Sigmoid colon (tissue), 6 donors: ENCODE measurements at regions not wholly inside any gene's neighbourhood (a gene's known extent, or its start where the extent isn't known, plus 50 kb on each side); places are given as distances from the start of the nearest gene placed in this dataset.

ENCODE experiments used
- DNase-seq: peaks from one replicate; pipeline ENCODE4 v3.0.0-alpha.2; 2019
- H3K27ac ChIP-seq, 4 donors: fragments of 200-600 bp; sonication (generic); one replicate each; pipeline ENCODE4 v1.5.1; 2016 to 2019; ENCODE audit warnings: mild to moderate bottlenecking in 1 of 4
- H3K27me3 ChIP-seq, 3 donors: fragments of 200-600 bp; sonication (generic); one replicate each; pipeline ENCODE4 v1.5.1; 2019; ENCODE audit warnings: mild to moderate bottlenecking in 1 of 3
- H3K36me3 ChIP-seq, 4 donors: fragments of 200-600 bp; sonication (generic); one replicate each; pipeline ENCODE4 v1.5.1; 2016 to 2019
- H3K4me1 ChIP-seq, 4 donors: fragments of 200-600 bp; sonication (generic); one replicate each; pipeline ENCODE4 v1.5.1; 2017 to 2019
- H3K4me3 ChIP-seq, 4 donors: fragments of 200-600 bp; sonication (generic); one replicate each; pipeline ENCODE4 v1.5.1; 2017 to 2019; ENCODE audit warnings: mild to moderate bottlenecking in 2 of 4, moderate library complexity in 1 of 4
- H3K9me3 ChIP-seq, 4 donors: fragments of 200-600 bp in 3 of 4; sonication (generic) in 3 of 4; one replicate each; pipeline versions ENCODE4 v1.5.1 to v1.6.1; 2013 to 2019
- EP300 ChIP-seq, 4 donors: sonication (generic); formaldehyde crosslinking; IDR thresholded peaks; one replicate each; pipeline ENCODE4 v1.6.1; 2017; ENCODE audit warnings: antibody characterized with exemption in 4 of 4
- POLR2A ChIP-seq, 2 donors: fragments of 450-650 bp; IDR thresholded peaks; one replicate each; pipeline ENCODE4 v1.6.1; 2016; ENCODE audit warnings: antibody characterized with exemption in 2 of 2, mild to moderate bottlenecking in 2 of 2, moderate library complexity in 2 of 2
- POLR2AphosphoS5 ChIP-seq, 4 donors: sonication (generic); formaldehyde crosslinking; IDR thresholded peaks; one replicate each; pipeline ENCODE4 v1.6.1; 2017; ENCODE audit warnings: antibody characterized with exemption in 4 of 4
- WGBS, 2 donors: extraction: QIAGEN DNeasy Blood & Tissue Kit; methylation state at CpG; one replicate each; pipeline ENCODE4 v1.1.7; 2013; 5-methylcytosine and 5-hydroxymethylcytosine counted together
- intact Hi-C: fragments of 100-400 bp; cut with DNase I; formaldehyde crosslinking; loops from one replicate; pipeline ENCODE4 v1.15.1; 2023
- TF ChIP-seq, protein P1 (sequence below), 4 experiments: fragments of 450-650 bp in 3 of 4; fragments of 200-600 bp in 1 of 4; IDR thresholded peaks; one replicate each; pipeline ENCODE4 v1.5.1; 2016 to 2019; ENCODE audit warnings: antibody characterized with exemption in 4 of 4, mild to moderate bottlenecking in 3 of 4, moderate library complexity in 2 of 4
- donor health status: healthy with polysubstance abuse.
- donor health status: healthy.

DNA sequence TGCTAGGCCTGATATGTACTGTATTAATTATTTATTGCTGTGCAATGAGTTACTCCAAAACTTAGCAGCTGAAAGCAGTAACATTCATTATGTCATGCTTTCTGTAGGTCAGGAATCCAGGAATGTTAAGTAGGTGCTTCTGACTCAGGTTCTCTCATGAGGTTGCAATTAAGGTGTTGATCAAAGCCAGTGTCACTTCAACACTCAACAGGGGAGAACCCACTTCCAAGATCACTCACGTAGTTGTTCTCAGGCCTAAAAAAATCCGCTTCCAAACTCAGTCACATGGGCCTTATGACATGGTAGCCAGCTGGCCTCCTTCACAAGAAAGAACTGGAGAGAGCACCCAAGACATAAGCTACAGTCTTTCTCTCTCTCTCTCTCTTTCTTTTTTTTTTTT, 211.1 kb upstream of the NBEA start:
- Histone ChIP-seq H3K27me3 (no peaks in the 10 kb centered on the region), H3K4me1 (peaks cover 0 to 7% (median 0%) of the 10 kb centered on the region in 4 donors), H3K4me3 (no peak overlapping the region), H3K27ac (no peak overlapping the region), H3K36me3 (no peaks in the 10 kb centered on the region), H3K9me3 (no peaks in the 10 kb centered on the region)
- TF ChIP-seq POLR2AphosphoS5 (IDR thresholded peaks at IDR 0.05) (no peak), POLR2A (IDR thresholded peaks at IDR 0.05) (no peak), EP300 (IDR thresholded peaks at IDR 0.05) (no peak)
- TF ChIP-seq, protein P1, sequence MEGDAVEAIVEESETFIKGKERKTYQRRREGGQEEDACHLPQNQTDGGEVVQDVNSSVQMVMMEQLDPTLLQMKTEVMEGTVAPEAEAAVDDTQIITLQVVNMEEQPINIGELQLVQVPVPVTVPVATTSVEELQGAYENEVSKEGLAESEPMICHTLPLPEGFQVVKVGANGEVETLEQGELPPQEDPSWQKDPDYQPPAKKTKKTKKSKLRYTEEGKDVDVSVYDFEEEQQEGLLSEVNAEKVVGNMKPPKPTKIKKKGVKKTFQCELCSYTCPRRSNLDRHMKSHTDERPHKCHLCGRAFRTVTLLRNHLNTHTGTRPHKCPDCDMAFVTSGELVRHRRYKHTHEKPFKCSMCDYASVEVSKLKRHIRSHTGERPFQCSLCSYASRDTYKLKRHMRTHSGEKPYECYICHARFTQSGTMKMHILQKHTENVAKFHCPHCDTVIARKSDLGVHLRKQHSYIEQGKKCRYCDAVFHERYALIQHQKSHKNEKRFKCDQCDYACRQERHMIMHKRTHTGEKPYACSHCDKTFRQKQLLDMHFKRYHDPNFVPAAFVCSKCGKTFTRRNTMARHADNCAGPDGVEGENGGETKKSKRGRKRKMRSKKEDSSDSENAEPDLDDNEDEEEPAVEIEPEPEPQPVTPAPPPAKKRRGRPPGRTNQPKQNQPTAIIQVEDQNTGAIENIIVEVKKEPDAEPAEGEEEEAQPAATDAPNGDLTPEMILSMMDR (IDR thresholded peaks at IDR 0.05): no peak
- WGBS, 2 donors: 89 to 91% methylated on average over 2 of the region's 2 CpGs
- intact Hi-C loops: no loop called here
- no peak for DNase-seq

DNA sequence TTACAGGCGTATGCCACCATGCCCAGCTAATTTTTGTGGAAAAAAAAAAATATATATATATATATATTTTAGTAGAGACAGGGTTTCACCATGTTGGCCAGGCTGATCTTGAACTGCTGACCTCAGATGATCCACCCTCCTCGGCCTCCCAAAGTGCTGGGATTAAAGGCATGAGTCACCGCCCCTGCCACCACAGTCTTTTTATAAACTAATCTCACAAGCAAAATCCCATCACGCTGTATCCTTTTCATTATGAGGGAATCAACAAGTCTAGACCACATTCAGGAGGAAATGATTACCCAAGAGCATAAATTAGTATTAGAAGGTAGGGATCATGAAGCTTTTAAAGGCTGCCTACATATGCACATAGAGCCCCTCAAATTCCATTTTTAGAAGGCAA, 210.6 kb upstream of the NBEA start:
- Histone ChIP-seq H3K4me1 (peaks cover 0 to 7% (median 0%) of the 10 kb centered on the region in 4 donors), H3K4me3 (no peak overlapping the region), H3K27me3 (no peaks in the 10 kb centered on the region), H3K36me3 (no peaks in the 10 kb centered on the region), H3K27ac (no peak overlapping the region), H3K9me3 (no peaks in the 10 kb centered on the region)
- TF ChIP-seq, protein P1 (IDR thresholded peaks at IDR 0.05): no peak
- TF ChIP-seq POLR2AphosphoS5 (IDR thresholded peaks at IDR 0.05) (no peak), POLR2A (IDR thresholded peaks at IDR 0.05) (no peak), EP300 (IDR thresholded peaks at IDR 0.05) (no peak)
- no peak for DNase-seq
- intact Hi-C loops: no loop called here
- WGBS, 2 donors: 87 to 90% methylated on average over 4 of the region's 4 CpGs

DNA sequence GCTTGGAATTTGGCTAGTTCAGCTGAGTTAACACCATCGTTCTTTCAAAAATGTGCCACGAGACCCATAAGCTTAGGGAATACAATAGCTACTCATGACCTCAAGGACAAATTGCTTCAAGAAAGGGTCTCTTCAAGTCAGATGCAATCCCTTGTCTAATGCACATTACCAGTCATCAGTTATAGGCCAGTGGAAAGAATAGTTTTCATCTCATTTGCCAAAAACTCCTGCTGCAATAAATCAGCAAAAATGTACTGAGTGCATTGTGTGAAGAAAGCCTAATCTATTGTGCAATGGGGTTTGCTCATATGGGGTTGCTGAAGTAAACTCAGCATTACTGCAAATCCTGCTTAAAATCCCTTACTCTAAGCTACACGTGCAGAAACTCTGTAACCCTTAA, 208.3 kb upstream of the NBEA start:
- 73 to 88% methylated on average over 3 of the region's 3 CpGs for whole genome bisulfite sequencing, 2 donors
- intact Hi-C loops: no loop called here
- no peak overlapping the region for H3K4me3 ChIP-seq
- TF ChIP-seq POLR2A (IDR thresholded peaks at IDR 0.05): no peak
- TF ChIP-seq EP300 (IDR thresholded peaks at IDR 0.05): no peak
- TF ChIP-seq, protein P1 (IDR thresholded peaks at IDR 0.05): no peak
- peak in 2 of 4 donors; percentile 23 to 43 for TF ChIP-seq POLR2AphosphoS5 (IDR thresholded peaks at IDR 0.05)
- no peak for DNase-seq
- H3K27ac ChIP-seq: no peak overlapping the region
- no peaks in the 10 kb centered on the region for H3K27me3 ChIP-seq
- no peaks in the 10 kb centered on the region for H3K9me3 ChIP-seq
- H3K36me3 ChIP-seq: no peaks in the 10 kb centered on the region
- peaks cover 0 to 7% (median 0%) of the 10 kb centered on the region in 4 donors for H3K4me1 ChIP-seq

DNA sequence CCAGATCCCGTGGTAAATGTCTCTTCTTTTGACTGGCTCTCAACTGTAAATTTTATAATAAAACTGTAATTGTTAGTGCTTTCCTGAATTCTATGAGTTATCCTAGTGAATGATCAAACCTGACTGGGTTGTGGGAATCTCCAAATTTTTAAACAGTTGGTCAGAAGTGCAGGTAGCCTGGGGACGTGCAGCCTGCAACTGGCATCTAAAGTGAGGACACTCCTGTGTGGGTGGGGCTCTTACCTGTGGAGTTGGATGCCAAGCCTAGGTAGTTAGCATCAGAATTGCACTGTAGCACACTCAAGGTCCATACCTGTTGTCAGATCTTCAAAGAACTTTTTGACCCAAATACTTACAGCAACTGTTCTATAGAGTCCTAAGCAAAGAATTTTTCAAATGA, 207.1 kb upstream of the NBEA start:
- H3K4me1 ChIP-seq: peaks cover 0 to 7% (median 0%) of the 10 kb centered on the region in 4 donors
- H3K27ac ChIP-seq: no peak overlapping the region
- no peaks in the 10 kb centered on the region for H3K36me3 ChIP-seq
- no peak for DNase-seq
- WGBS, 2 donors: 45 to 76% methylated on average over 2 of the region's 2 CpGs
- H3K27me3 ChIP-seq: no peaks in the 10 kb centered on the region
- H3K9me3 ChIP-seq: no peaks in the 10 kb centered on the region
- intact Hi-C loops: no loop called here
- no peak overlapping the region for H3K4me3 ChIP-seq
- TF ChIP-seq EP300 (IDR thresholded peaks at IDR 0.05) (no peak), POLR2AphosphoS5 (IDR thresholded peaks at IDR 0.05) (no peak), POLR2A (IDR thresholded peaks at IDR 0.05) (no peak)
- TF ChIP-seq, protein P1 (IDR thresholded peaks at IDR 0.05): no peak
